M059J (cell line): ENCODE measurements at regions not wholly inside any gene's neighbourhood (a gene's known extent, or its start where the extent isn't known, plus 50 kb on each side); places are given as distances from the start of the nearest gene placed in this dataset.

ENCODE experiments used
- DNase-seq: peaks from one replicate; pipeline ENCODE4 v3.0.0-alpha.2; 2012; ENCODE audit warnings: low read depth

- peak; percentile 86 for DNase-seq
These were observed 112.8 kb downstream of the RIPK4 start for GRCh38 chr21:41653954-41654491.

GRCh38 chr21:41653243-41653953, 113.5 kb downstream of the RIPK4 start:
- no peak for DNase-seq

GRCh38 chr21:41651830-41652229, 115.0 kb downstream of the RIPK4 start:
- DNase-seq, result peak; percentile 81

- no peak for DNase-seq
These were observed 115.4 kb downstream of the RIPK4 start for GRCh38 chr21:41651406-41651805.

GRCh38 chr21:41650526-41651145, 116.2 kb downstream of the RIPK4 start:
- peak; percentile 41 for DNase-seq

- DNase-seq, result peak; percentile 93
These were observed 118.2 kb downstream of the RIPK4 start for GRCh38 chr21:41648591-41649031.

GRCh38 chr21:41647806-41648561, 118.9 kb downstream of the RIPK4 start:
- DNase-seq, result no peak

GRCh38 chr21:41643246-41643966, 123.4 kb downstream of the RIPK4 start:
- DNase-seq, result peak; percentile 80

GRCh38 chr21:41641821-41642701, 124.8 kb downstream of the RIPK4 start:
- DNase-seq, result peak; percentile 99

- DNase-seq, result no peak
These were observed 125.4 kb downstream of the RIPK4 start for GRCh38 chr21:41641510-41641815.

- DNase-seq, result peak; percentile 98
These were observed 125.9 kb downstream of the RIPK4 start for GRCh38 chr21:41640748-41641509.

- DNase-seq, result no peak
These were observed 127.1 kb downstream of the RIPK4 start for GRCh38 chr21:41639766-41640165.

- DNase-seq, result no peak
These were observed 127.5 kb downstream of the RIPK4 start for GRCh38 chr21:41639336-41639735.

GRCh38 chr21:41638201-41638790, 128.6 kb downstream of the RIPK4 start:
- DNase-seq, result no peak

- DNase-seq, result no peak
These were observed 129.0 kb upstream of the TMPRSS2 start for GRCh38 chr21:41636636-41637630.

- DNase-seq, result no peak
These were observed 127.9 kb upstream of the TMPRSS2 start for GRCh38 chr21:41635874-41636273.

GRCh38 chr21:41634858-41635257, 126.9 kb upstream of the TMPRSS2 start:
- DNase-seq, result peak; percentile 97

- peak; percentile 96 for DNase-seq
These were observed 126.3 kb upstream of the TMPRSS2 start for GRCh38 chr21:41634211-41634694.
